ENCODE measurements at regions not wholly inside any gene's neighbourhood (a gene's known extent, or its start where the extent isn't known, plus 50 kb on each side); places are given as distances from the start of the nearest gene placed in this dataset.
A peak's percentile ranks its signal among the peaks of the same experiment; 100 is the strongest.
"Not testable (repeated sequence)": the region's sequence is repeated elsewhere in the genome, so short reads cannot be mapped to it uniquely, and the experiment has no call there.

DNA sequence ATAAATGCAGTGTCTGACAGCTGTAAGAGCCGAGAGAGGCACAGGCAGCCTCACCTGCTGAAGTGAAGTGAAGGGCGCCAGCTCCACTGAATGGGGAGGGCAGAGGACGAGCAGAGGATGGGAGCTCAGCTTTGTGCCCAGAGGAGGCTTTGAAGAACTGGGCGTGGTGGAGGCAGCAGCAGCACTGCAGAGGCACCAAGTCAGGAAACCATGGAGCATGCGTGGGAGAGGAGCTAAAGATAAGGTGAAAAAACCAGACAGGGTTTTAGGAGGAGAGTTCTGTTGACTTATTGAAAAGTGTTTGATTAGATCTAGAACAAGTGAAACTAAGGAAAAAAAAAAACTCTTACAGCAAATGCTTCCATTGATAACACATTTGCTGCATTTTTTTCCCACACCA is 216.4 kb downstream of the CXCL12 start:
- FAIRE-seq, result no peak

DNA sequence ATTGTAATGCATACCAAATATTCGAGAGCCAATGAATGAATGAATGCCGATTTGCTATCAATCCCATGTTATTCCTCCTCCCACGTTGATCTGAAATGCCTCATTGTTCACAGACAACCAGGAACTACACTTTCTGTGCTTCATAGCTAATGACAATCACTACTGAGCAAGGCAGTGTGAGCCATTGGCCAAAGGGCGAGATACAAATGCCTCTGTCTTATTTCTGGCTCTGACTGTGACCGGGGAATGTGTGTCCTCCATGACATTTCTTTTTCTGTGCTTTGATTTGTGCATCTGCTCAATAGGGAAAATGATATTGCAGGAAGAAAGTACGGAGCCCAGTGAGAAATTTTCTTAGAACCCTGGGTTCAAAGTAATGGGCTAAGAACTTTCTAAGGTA is 217.1 kb downstream of the CXCL12 start:
- no peak for FAIRE-seq

DNA sequence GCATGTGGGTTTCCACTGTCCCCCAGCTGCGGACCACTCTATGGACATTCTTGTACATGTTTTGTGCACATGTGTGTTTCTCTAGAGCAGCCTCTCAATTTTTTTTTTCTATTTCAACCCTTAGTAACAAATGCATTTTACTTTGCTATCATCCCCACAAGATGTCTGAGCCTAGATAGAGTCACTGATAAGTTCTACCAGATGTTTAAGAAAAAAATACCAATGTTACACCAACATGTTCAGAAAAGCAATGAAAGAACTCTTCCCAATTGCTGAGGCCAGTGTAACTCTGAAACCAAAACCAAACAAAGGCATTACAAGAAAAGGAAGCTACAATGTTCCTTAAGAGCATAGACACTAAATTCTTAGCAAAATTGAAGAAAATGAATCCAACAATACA is 218.5 kb downstream of the CXCL12 start:
- FAIRE-seq, result peak; percentile 70

DNA sequence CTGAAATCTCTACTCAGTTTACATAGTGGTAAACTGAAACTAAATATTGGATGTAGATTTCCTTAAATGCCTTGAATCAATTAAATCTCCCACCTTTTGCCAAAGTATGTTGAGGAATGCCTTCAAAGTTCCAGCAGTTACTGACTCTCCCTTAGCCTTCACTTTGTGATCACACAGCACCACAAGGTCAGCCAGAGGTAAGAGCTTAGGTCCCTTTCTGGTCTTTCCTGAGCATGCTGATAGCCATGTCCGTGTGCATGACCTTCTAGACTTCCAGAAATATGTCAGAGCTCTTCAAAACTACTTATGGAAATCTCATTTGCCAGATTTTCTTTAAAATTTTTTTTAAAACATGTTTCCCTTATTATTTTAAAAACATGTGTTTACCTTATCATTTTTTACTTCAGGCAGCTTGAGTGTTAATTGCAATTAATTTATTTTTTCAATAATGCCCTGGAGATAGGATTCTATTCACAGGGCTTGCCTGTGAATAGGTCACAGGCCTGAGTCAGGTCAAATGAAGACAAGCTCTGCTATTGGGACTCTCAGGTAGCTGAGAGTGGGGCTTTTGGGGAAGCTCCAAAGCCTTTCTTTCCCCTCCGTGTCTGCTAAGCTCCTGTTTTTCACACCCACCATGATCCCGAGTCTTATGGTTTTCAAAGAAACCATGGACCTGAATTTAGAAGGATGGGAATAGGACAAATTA is 220.5 kb downstream of the CXCL12 start:
- FAIRE-seq, result no peak

DNA sequence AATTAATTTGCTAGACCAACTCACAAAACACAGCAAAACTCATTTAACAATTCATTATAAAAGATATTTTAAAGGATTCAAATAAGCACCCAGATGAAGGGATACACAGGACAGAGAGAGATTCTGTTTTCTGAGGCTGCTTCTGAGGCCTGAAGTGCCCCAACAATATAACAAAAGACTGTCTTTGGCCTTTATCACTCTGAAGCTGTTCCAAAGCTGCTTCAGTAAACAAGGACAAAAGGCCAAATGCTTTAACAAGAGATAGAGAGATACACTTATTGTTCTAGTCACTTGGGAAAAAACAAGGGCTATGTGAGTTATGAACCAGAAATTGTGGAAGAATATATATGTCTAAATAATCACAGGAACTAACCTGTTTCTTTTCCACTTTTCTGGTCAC is 223.7 kb downstream of the CXCL12 start:
- no peak for FAIRE-seq

DNA sequence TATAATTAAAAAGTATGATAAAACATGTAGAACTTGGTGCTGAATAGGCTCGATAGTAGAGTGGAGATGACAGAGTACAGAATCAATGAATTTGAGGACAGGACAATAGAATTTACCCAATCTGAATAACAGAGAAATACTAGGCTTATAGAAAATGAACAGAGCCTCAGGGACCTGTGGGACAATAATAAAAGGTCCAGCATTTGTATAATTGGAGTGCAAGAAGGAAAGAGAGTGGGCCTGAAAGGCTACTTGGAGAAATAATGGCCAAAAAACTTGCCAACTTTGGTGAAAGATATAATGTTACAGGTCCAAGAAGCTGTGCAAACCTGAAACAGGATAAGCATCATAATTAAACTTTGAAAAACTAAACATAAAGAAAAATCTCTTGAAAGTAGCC is 227.3 kb downstream of the CXCL12 start:
- no peak for FAIRE-seq

DNA sequence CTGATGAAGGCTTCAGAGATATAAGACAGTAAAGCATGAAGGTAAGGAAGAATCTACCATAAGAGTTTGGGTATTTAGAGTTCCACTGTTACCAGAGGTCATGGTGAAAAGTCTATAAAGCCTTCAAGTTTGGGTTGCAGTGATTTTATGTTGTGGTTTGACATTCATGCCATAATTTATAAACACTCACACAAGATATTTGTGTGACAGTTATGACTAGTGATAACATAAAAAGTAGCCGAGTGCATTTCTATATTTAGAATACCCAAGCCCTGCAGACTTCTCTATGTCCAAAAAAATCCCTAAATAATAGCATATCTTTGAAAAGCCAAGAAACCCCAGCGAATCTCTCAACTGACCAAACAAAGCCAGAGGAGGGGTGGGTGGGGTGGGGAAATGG is 229.9 kb downstream of the CXCL12 start:
- no peak for FAIRE-seq

DNA sequence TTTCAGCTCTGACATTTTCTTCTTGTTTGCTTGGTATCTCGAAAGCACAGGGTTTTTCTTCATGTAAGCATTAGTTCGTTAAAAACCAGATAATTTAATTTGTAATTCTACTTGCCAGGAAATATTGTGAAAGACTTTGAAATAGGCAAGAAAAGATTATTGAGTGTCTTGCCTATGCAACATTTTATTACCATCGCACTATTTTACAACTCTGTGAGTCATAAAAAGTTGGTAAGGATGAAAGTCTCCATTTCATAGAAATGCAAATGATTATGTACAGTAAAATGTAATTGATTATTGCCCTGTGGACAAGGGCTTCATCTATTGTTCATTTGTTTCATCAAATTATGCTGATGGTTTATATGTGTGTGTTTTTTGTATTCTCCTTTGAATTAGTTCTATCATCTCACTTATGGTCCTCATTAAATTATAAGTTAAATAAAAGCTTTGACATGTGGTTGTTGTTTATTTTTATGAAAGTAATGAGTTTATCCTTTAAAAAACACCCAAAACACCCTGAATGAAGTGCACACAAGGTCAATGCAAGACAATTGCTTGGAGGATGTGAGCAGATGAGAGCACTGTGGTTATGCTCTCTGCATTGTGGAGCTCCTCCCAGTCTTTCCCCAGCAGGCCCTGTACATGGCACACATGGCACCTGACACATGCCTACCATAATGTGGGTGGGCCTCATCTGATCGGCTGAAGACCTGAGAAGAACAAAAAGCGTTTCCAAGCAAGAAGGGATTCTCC is 230.8 kb downstream of the CXCL12 start:
- peak; percentile 91 for FAIRE-seq

DNA sequence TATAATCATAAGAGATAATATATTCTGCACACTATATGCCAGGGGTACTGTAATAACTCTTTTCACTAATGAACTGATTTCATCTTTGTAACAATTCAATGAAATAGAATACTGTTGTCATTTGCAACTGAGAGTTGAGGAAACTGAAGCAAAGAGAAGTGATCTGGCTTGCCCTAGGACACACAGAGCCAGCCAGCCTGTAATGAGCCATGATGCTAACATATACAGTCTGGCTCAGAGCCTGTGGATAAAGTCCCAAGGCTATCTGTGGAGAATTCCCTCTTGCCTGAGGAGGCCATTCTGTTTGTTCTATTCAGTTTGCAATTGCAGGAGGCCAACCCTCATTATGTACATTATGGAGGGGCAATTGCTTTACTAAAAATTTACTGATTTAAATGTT is 241.3 kb downstream of the CXCL12 start:
- FAIRE-seq, result no peak

DNA sequence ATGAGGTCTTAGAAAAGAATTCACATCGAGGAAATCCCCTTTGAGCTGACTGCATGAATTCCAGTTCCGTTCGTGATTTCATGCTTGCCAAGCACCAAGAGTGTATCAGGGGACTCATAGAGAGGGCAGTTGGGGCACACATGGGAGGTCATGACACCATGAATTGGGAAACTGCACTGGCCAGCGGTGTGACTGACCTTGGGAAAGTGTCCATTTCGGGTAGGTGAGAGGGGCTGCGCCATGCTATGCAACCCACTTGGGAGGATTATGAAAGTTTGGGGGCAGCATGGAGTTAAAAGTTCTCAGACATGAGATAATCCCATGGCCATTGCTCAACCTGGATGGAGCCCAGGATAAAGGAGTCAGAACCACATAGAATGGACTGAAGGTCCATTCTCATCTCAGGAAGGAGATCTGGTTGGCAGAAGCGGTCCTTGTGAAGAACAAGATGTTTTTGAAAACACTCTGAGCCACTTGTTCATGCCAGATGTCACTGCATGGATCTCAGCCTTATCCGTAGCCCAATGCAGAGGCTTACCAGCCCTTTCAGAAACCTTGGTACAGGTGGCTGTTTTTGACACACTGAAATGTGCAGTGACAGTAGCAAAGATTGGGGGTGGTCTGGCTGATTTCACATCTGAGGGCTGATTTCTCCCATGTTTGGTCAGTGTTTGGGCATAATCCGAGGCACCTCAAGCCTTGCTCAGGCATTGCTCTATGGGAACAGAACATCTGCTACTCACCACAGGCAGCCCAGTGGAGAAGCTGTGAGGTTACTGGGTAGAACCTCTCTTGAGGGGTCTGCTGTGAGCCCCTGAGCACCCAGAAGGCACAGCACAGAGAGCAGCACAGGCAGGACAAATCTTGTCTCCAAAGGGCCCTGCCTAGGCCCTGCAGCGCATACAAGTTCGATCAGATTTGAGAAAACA is 252.3 kb downstream of the CXCL12 start:
- no peak for FAIRE-seq

DNA sequence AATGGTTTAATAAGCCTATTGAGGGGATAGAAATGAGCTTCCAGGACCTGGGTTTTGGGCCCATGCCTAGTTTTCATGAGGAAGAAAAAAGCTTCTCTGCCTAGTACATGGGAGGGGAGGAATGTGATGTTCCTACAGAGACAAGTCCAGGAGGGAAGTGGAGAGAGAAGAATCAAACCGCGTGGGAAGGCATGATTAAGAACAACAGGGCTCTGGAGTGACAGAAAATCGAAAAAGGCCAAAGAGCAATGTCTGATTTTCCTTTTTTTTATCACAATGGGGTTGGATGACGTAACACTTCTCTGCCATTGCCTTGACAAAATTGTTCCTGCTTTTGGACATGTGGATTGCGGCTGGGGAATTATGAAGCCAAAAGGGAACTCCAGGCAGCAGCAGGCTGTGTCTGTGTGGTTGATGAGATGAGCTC is 258.6 kb downstream of the CXCL12 start:
- no peak for FAIRE-seq

DNA sequence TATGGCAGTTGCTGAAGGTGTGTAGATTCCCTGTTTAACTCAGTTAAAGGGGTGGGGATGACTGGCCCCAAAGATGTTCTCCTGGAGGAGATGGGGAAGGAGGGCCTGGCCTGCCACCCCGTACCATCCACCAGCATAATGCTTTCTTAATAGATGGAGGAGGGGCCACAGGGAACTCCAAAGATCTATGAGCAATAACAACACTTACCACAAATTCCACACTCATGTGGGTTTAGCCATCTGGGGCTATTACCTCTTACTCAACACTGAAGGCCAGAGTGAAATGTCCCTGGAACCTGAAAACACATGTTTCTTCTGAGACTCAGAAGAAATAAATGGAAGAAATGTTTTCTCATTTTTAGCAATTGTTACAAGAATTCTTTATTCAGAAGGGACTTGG is 259.0 kb downstream of the CXCL12 start:
- FAIRE-seq, result no peak

DNA sequence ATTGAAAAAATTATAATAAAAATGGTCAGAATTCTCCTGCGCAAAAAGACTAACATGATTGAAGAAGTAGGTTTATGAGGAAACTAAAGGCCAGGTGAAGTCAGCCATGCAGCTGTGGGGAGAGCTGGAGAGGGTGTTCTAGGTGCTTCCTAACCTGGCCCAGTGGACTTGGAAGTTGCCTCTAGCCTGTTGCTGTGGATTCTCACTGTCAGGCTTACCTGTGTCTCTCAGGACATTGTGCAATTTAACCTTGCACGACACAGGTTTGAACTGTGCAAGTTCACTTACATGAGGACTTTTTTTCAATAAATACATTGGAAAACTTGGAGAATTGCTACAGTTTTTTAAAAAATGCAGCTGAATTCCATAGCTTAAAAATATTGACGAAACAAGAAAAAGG is 266.4 kb downstream of the CXCL12 start:
- no peak for FAIRE-seq

DNA sequence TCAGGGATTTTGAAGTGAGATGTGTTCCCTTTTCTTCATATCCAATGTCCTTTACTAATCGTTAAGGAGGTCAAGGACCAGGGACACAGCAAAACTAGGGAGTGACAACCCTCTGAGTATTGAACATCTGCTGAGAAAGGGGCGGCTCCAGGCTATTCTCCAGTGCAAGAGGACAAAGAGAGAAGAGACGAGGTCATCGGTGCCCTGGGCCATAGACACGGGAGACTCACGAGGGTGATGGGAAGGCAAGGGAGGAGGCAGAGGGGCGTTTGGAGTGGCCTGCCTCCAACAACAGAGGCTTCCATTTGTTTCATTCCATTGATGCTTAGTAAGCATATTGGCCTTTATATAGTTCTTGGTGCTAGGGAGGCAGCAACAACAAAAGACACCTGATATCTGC is 268.4 kb downstream of the CXCL12 start:
- no peak for FAIRE-seq

DNA sequence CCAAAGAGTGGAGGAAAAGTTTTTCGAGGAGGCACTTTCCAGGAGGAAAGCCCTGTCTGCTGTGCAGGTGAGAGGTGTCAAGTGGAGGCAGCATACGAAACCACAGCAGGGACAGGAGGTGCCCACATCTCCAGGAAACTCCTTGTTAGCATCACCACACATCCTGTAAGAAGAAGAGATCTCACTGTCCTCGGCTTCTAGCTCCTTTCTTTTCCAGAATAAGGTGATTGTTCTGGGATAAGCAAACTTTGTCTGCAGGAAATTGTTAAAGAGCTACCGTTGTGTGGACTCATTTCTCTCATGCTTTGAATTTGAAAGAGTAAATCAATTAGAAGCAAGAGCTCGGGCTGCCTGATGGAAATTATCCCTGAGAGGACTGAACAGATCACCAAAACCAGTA is 269.4 kb downstream of the CXCL12 start:
- FAIRE-seq, result no peak

DNA sequence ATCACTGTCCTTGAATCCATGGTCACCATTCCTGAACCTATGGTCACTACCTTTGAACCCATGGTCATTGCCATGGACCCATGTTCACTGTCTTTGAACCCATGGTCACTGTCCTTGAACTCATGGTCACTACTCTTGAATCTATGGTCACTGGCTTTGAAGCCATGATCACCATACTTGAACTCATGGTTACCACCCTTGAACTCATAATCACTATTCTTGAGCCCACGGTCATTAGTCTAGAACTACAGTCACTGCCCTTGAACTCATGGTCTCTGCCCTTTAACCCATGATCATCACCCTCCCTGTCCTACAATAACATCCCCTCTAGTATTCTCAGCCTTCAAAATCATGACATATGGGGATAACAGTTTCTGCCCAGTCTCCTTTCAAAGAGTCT is 270.5 kb downstream of the CXCL12 start:
- FAIRE-seq, result no peak

DNA sequence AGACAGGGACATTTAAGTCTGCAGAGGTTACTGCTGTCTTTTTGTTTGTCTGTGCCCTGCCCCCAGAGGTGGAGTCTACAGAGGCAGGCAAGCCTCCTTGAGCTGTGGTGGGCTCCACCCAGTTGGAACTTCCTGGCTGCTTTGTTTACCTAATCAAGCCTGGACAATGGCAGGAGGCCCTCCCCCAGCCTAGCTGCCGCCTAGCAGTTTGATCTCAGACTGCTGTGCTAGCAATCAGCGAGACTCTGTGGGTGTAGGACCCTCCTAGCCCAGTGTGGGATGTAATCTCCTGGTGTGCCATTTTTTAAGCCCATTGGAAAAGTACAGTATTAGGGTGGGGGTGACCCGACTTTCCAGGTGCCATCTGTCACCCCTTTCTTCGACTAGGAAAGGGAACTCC is 272.6 kb downstream of the CXCL12 start:
- FAIRE-seq, result not testable (repeated sequence)

DNA sequence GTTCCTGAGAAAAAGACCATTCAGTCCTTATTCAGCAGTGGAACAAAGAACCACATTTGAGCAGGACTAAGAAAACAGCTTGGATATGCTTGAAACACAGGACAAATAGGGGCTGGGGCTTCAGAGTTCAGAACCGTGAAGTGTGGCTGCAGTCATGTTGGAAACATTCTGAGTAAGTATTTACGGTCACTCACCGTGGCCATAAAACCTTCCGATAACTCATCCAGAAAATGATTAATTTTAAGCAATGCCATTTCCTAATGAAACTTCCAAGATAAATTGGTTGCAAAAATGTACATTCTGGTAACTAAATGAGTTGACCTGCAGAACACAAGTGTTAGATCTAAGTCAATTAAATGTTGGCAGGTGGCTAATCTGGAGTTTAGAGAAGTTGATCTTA is 279.2 kb downstream of the CXCL12 start:
- FAIRE-seq, result no peak

DNA sequence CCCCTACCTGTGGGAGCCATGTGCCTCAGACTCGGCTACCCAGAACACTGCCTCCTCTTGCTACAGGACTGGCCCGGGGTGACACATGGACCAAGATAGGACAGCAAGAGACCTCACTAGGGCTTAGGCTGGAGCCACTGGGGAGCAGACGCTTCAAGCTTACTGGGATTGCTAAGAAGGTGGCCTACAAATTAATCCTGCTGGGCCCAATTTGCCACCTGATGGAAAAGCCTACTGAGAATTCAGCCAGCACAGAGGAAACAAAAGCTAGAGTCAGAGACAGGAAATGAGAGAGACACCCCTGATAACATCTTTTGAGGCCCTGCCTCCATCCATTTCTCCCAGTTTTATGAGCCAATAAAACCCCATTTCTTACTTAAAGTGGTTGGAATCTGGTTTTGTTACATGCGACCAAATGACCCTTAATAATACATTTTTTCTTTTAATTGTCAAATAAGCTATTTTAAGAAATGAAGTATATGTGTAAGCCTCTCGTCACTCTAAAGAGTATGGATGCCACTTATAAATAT is 282.1 kb downstream of the CXCL12 start:
- FAIRE-seq, result no peak

DNA sequence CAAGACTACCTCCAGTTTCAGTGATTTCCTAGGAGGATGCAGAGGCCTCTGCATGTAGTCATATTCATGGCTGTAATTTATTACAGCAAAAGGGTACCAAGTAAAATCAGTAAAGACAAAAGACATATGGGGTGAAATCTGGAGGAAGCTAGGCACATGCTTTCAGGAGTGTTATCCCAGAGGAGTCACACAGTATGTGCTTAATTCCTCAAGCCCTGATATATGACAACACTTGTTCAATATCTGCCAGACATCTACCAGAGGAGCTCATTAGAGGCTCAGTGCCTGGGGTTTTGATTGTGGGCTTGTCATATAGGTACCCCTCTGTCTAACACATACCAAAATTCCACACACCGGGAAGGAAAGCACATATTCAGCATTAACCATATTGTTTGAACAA is 283.8 kb downstream of the CXCL12 start:
- FAIRE-seq, result no peak

DNA sequence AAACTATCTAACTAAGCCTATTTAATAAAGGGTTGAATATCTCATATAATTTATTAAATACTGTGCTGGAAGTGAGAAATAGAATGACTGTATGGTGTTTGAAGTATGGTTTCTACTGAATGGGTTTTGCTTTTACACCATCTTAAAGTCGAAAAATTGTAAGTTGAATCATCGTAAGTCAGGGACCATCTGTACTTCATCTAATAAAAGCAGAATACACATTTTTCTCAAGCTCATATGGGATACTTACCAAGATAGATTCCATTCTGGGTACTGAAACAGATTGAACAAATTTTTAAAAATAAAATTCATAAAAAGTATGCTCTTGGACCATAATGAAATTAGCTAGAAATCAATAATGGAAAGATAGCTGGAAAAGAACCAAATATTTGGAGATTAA is 285.4 kb downstream of the CXCL12 start:
- no peak for FAIRE-seq

DNA sequence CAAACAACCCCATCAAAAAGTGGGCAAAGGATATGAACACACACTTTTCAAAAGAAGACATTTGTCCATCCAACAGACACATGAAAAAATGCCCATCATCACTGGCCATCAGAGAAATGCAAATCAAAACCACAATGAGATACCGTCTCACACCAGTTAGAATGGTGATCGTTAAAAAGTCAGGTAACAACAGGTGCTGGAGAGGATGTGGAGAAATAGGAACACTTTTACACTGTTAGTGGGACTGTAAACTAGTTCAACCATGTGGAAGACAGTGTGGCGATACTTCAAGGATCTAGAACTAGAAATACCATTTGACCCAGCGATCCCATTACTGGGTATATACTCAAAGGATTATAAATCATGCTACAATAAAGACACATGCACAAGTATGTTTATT is 288.7 kb downstream of the CXCL12 start:
- FAIRE-seq, result not testable (repeated sequence)

DNA sequence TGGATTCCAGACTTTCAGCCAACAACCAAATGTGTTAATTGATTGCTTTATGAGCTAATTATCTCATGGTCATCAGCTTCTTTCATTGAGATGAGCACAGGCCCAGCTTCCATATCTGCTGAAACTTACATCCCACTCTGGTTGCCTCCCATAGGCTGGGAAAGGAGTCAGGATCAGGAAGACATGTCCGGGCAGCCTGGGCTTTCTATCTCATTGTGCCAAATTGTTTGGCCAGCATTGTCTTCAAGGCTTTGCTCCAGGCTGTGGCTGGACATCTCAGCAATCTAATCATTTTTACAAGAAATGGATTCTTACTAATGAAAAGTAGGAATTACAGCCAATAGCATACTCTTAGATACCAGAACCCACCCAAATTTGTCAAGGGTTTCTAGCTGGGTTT is 295.2 kb downstream of the CXCL12 start:
- FAIRE-seq, result no peak

All from endometrium (tissue), 2 donors.